HG03103 (cell line): ENCODE measurements at regions not wholly inside any gene's neighbourhood (a gene's known extent, or its start where the extent isn't known, plus 50 kb on each side); places are given as distances from the start of the nearest gene placed in this dataset.
A peak's percentile ranks its signal among the peaks of the same experiment; 100 is the strongest.
"Not testable (repeated sequence)": the region's sequence is repeated elsewhere in the genome, so short reads cannot be mapped to it uniquely, and the experiment has no call there.

Experiments
- ATAC-seq: cut with Tn5 transposase; IDR thresholded peaks from one replicate; pipeline ENCODE4 v1.9.1; 2021; ENCODE audit warnings: low read depth; ENCODE audit not compliant: unreplicated experiment

- no peak for ATAC-seq
These were observed 1151.4 kb upstream of the TMEM132C start for GRCh38 chr12:127115468-127116035.

DNA sequence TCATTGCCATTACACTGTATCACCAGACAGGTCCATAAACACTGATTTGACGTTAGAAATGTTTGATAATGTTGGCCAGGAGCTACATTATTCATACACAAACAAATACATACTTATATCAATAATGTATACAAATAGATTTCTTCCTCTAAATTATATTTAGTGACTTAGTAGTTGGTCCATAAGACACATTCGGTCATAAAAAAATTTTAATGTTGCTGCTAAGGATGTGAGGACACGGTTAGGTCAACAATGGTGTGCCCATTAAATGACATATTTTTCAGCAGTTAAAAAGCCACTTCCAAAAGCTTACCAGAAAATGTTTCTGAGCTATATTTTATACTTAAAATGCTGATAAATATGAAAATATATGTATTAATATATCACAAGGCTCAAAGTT is 1148.7 kb upstream of the TMEM132C start:
- ATAC-seq = no peak

DNA sequence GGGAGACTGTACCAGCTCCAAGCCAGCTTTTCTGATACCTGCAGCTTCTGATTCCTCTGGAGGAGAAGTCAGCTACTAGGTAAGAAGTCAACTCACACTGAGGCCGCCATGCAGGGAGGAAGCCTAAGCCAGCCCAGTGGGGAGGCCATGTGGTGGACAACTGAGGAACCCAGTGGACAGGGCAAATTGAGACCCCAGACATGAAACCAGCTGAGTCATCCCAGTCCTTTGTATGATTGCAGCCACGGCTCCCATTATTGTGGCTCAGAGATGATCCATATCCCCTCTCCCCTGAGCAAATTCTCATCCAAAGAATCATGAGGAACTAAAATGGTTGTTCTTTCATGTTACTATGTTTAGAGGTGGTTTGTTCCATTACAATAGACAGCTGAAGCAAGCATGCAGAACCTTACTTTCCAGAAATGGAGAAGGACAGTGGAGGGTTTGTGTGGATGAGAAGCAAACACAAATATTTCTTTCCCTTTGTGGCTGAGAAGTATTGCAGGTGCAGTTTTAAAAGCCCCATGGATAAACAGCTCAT is 1147.3 kb upstream of the TMEM132C start:
- no peak for ATAC-seq

GRCh38 chr12:127120851-127121250 is 1146.1 kb upstream of the TMEM132C start:
- ATAC-seq = no peak

GRCh38 chr12:127121494-127122084 is 1145.4 kb upstream of the TMEM132C start:
- ATAC-seq = no peak

GRCh38 chr12:127125607-127126259 is 1141.2 kb upstream of the TMEM132C start:
- peak; percentile 77 for ATAC-seq

- peak; percentile 7 for ATAC-seq
These were observed 1140.7 kb upstream of the TMEM132C start for GRCh38 chr12:127126260-127126628.

- ATAC-seq = no peak
These were observed 1139.1 kb upstream of the TMEM132C start for GRCh38 chr12:127127897-127128296.

DNA sequence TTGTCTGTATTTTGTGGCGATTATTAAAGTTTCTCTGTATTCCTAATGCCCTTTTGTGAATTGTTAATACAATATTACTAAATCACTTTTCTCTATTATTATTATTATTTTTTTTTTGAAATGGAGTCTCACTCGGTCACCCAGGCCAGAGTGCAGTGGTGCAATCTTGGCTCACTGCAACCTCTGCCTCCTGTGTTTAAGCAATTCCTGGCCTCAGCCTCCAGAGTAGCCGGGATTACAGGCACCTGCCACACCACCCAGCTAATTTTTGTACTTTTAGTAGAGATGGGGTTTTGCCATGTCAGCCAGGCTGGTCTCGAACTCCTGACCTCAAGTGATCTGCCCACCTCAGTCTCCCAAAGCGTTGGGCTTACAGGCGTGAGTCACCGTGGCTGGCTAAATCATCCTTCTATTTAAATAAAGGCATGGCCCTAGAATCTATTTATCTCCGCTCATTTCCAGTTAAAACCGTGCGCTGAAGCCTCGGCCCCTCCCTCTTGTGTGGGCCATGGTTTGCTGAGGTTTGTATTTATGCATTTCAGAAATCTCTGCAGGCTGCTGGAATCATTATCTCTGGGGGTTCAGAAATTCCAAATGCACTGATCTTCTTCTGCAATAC is 1136.4 kb upstream of the TMEM132C start:
- ATAC-seq = no peak

- no peak for ATAC-seq
These were observed 1133.2 kb upstream of the TMEM132C start for GRCh38 chr12:127133675-127134335.

GRCh38 chr12:127140864-127141484 is 1126.0 kb upstream of the TMEM132C start:
- not testable (repeated sequence) for ATAC-seq

- ATAC-seq = no peak
These were observed 1124.0 kb upstream of the TMEM132C start for GRCh38 chr12:127143020-127143419.

DNA sequence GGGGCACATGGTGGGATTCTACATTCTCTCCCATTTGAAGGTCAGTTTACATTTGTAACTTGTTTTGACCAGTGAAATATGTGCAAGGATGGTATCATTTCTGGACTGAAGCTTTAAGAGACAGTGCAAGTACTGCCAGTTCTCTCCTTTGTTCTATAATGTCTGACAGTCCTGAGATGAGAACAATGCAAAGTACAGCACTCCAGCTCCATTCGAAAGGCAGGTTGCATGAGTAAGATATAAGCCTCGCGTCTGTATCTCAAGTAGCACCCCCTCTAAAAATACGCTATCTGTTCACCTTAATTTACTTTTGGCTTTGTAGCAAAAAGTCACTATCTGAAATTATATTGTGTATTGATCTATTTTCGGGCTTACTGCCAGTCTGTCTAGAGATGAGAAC is 1122.2 kb upstream of the TMEM132C start:
- no peak for ATAC-seq

GRCh38 chr12:127145241-127145928 is 1121.6 kb upstream of the TMEM132C start:
- ATAC-seq = no peak

- no peak for ATAC-seq
These were observed 1120.8 kb upstream of the TMEM132C start for GRCh38 chr12:127145929-127146789.

DNA sequence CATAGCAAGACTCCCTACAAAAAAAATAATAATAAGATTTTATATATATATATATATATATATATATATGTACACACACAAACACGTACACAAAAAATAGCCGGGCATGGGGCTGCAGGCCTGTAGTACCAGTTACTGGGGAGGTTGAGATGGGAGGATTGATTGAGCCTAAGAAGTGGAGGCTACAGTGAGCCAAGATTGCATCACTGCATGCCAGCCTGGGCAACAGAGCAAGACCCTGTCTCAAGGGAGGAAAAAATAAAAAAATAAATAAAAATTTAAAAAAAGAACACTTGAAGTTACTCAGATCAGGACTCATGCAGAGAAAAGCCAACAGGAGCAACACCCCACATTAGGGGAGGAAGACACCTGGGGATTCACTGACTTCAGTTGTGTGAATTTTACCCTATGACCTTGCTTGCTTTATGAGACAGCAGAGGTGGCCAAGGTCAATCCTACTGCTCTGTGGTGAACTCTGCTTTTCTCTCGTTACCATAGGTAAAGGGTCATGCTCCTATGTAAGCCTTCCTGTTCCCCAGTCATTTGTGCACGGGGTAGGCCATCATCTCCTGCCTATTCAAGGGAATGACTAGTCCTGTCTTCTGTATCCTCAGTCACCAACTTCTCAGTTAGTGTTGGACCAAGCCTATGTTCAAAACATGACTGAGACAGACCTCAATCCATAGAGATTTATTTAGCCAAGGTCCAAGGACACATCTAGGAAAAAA is 1119.8 kb upstream of the TMEM132C start:
- no peak for ATAC-seq

DNA sequence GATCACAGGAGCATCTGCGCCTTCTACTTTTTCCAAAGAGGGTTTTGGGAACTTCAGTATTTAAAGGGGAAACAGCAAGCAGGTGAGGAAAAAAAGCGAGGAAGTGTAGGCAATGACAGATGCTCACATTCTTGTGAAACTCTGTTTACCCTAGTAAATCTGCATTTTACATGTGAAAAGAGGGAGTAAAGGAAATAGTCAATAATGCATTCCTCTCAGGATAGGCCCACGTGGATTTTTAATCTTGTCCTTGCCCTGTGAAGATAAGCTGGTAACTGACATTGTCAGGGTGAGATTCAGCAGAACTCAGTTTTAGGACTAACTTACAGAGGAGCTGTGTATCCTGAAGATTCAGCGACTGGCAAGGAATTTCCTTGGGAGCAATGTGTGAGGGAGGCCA is 1119.2 kb upstream of the TMEM132C start:
- ATAC-seq = no peak

GRCh38 chr12:127148318-127148717 is 1118.7 kb upstream of the TMEM132C start:
- ATAC-seq = no peak
